ENCODE measurements at regions not wholly inside any gene's neighbourhood (a gene's known extent, or its start where the extent isn't known, plus 50 kb on each side); places are given as distances from the start of the nearest gene placed in this dataset.
A peak's percentile ranks its signal among the peaks of the same experiment; 100 is the strongest.
"Not testable (repeated sequence)": the region's sequence is repeated elsewhere in the genome, so short reads cannot be mapped to it uniquely, and the experiment has no call there.

- H3K27ac ChIP-seq, result no peak overlapping the region
- H3K9ac ChIP-seq, result no peak overlapping the region
- TF ChIP-seq EZH2phosphoT487 (IDR thresholded peaks at IDR 0.05) (no peak), EZH2 (IDR thresholded peaks at IDR 0.05) (no peak), CTCF (IDR thresholded peaks at IDR 0.05) (no peak)
- H3K9me3 ChIP-seq (ENCODE audit: low read depth), result no peaks in the 10 kb centered on the region
- no peaks in the 10 kb centered on the region for H3K4me1 Mint-ChIP-seq
- H3K36me3 ChIP-seq, result no peaks in the 10 kb centered on the region
- no peak overlapping the region for H3K27ac Mint-ChIP-seq
- no peaks in the 10 kb centered on the region for H3K27me3 Mint-ChIP-seq (ENCODE audit: insufficient read depth, low read depth)
- DNase-seq (ENCODE audit: low spot score), result no peak
- no peaks in the 10 kb centered on the region for H3K27me3 ChIP-seq
- no peak overlapping the region for H2AFZ ChIP-seq (replicated peaks)
- no peaks in the 10 kb centered on the region for H4K20me1 ChIP-seq (ENCODE audit: low read depth)
- no peak overlapping the region for H3K4me2 ChIP-seq
- no peaks in the 10 kb centered on the region for H3K9me3 Mint-ChIP-seq
- no peaks in the 10 kb centered on the region for H3K4me1 ChIP-seq
- H3K4me3 ChIP-seq, result no peak overlapping the region
- no peaks in the 10 kb centered on the region for H3F3A ChIP-seq (ENCODE audit: low read depth)
- H3K79me2 ChIP-seq (ENCODE audit: low read depth), result no peaks in the 10 kb centered on the region
- no peak overlapping the region for H3K4me3 Mint-ChIP-seq
- no peaks in the 10 kb centered on the region for H3K36me3 Mint-ChIP-seq
Observed at GRCh38 chr7:124177891-124178290, 145.0 kb upstream of the TMEM229A start.

DNA sequence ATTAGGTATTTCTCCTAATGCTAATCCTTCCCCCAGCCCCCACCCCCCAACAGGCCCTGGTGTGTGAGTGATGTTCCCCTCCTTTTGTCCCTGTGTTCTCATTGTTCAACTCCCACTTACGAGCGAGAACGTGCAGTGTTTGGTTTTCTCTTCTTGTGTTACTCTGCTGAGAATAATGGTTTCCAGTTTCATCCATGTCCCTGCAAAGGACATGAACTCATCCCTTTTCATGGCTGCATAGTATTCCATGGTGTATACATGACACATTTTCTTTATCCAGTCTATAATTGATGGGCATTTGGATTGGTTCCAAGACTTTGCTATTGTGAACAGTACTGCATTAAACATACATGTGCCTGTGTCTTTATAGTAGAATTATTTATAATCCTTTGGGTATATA, 138.9 kb upstream of the TMEM229A start:
- not testable (repeated sequence) for H3K27ac ChIP-seq; H3K9me3 ChIP-seq (ENCODE audit: low read depth); H3K9ac ChIP-seq; H3K4me1 Mint-ChIP-seq; H3K27me3 ChIP-seq; H3K9me3 Mint-ChIP-seq; H3F3A ChIP-seq (ENCODE audit: low read depth); H4K20me1 ChIP-seq (ENCODE audit: low read depth); H2AFZ ChIP-seq (replicated peaks); H3K79me2 ChIP-seq (ENCODE audit: low read depth); H3K36me3 Mint-ChIP-seq; H3K27me3 Mint-ChIP-seq (ENCODE audit: insufficient read depth, low read depth); H3K4me3 Mint-ChIP-seq; H3K27ac Mint-ChIP-seq; H3K36me3 ChIP-seq; H3K4me3 ChIP-seq; H3K4me2 ChIP-seq; H3K4me1 ChIP-seq; DNase-seq (ENCODE audit: low spot score)

DNA sequence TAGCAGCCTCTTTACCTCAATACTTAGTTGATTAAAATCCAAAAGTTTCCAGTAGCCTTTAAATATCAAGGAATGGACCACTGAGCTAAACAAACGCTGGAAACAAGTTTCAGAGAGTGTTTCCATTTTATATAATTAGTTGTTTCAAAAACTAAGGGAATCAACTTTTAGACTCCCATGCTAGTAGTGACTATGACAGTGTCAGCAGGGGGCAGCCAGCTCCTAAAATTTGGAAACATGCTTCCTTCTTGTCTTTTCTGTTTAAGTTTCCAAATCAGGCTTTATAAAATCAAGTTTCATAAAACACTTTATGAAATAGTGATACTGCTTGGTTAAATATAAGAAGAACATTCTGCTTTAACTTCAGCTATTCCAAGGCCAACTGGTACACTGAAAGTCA, 138.2 kb upstream of the TMEM229A start:
- Histone ChIP-seq H3K27ac (no peak overlapping the region), H3K4me3 (no peak overlapping the region), H3K9me3 (ENCODE audit: low read depth) (no peaks in the 10 kb centered on the region), H3K79me2 (ENCODE audit: low read depth) (no peaks in the 10 kb centered on the region), H2AFZ (replicated peaks) (no peak overlapping the region), H3F3A (ENCODE audit: low read depth) (no peaks in the 10 kb centered on the region), H4K20me1 (ENCODE audit: low read depth) (no peaks in the 10 kb centered on the region), H3K27me3 (no peaks in the 10 kb centered on the region), H3K4me2 (no peak overlapping the region), H3K36me3 (no peaks in the 10 kb centered on the region), H3K9ac (no peak overlapping the region), H3K4me1 (no peaks in the 10 kb centered on the region)
- H3K4me3 Mint-ChIP-seq, result no peak overlapping the region
- DNase-seq (ENCODE audit: low spot score), result peak; percentile 50
- no peaks in the 10 kb centered on the region for H3K36me3 Mint-ChIP-seq
- H3K27me3 Mint-ChIP-seq (ENCODE audit: insufficient read depth, low read depth), result peaks cover 3% of the 10 kb centered on the region
- TF ChIP-seq CTCF (IDR thresholded peaks at IDR 0.05), result peak; percentile 57
- TF ChIP-seq EZH2phosphoT487 (IDR thresholded peaks at IDR 0.05), result no peak
- H3K27ac Mint-ChIP-seq, result no peak overlapping the region
- H3K4me1 Mint-ChIP-seq, result no peaks in the 10 kb centered on the region
- peaks cover 3% of the 10 kb centered on the region for H3K9me3 Mint-ChIP-seq

GRCh38 chr7:124168616-124169015, 135.7 kb upstream of the TMEM229A start:
- Mint-ChIP-seq H3K9me3 (peaks cover 8% of the 10 kb centered on the region), H3K27me3 (ENCODE audit: insufficient read depth, low read depth) (peaks cover 3% of the 10 kb centered on the region), H3K36me3 (no peaks in the 10 kb centered on the region), H3K4me3 (no peak overlapping the region), H3K4me1 (no peaks in the 10 kb centered on the region), H3K27ac (no peak overlapping the region)
- H3K27me3 ChIP-seq, result no peaks in the 10 kb centered on the region
- H3K4me2 ChIP-seq, result no peak overlapping the region
- no peak for TF ChIP-seq CTCF (IDR thresholded peaks at IDR 0.05)
- TF ChIP-seq EZH2phosphoT487 (IDR thresholded peaks at IDR 0.05), result no peak
- no peak for TF ChIP-seq EZH2 (IDR thresholded peaks at IDR 0.05)
- H3F3A ChIP-seq (ENCODE audit: low read depth), result no peaks in the 10 kb centered on the region
- H3K9ac ChIP-seq, result no peak overlapping the region
- no peaks in the 10 kb centered on the region for H3K4me1 ChIP-seq
- no peaks in the 10 kb centered on the region for H3K79me2 ChIP-seq (ENCODE audit: low read depth)
- H4K20me1 ChIP-seq (ENCODE audit: low read depth), result no peaks in the 10 kb centered on the region
- H2AFZ ChIP-seq (replicated peaks), result no peak overlapping the region
- H3K36me3 ChIP-seq, result no peaks in the 10 kb centered on the region
- no peak overlapping the region for H3K27ac ChIP-seq
- no peak overlapping the region for H3K4me3 ChIP-seq
- no peaks in the 10 kb centered on the region for H3K9me3 ChIP-seq (ENCODE audit: low read depth)
- DNase-seq (ENCODE audit: low spot score), result no peak
